K562 (cell line): ENCODE measurements at regions not wholly inside any gene's neighbourhood (a gene's known extent, or its start where the extent isn't known, plus 50 kb on each side); places are given as distances from the start of the nearest gene placed in this dataset.

Experiments used
- ATAC-seq: fragments of 200-7000 bp; cut with Tn5 transposase; 3 replicates; pipeline ENCODE4 v1.9.1; 2020; ENCODE audit warnings: moderate library complexity
- BruUV-seq: library from RNA; stranded (reverse); fragments of 400-500 nt; replicated peaks from 2 replicates; lab custom pipeline; 2021; lab: Mats Ljungman, UMichigan
- CTCF ChIA-PET: fragments of 300-600 bp; formaldehyde crosslinking; extraction: SDS; loops from one replicate; lab custom pipeline; 2021; ENCODE audit warnings: low intra/inter-chr PET ratio; lab: Yijun Ruan, JAX
- POLR2A ChIA-PET: fragments of 300-600, 350-650 bp; sonication (Branson Sonifier 250); formaldehyde crosslinking; extraction: SDS; loops from one replicate; lab custom pipeline; 2021; ENCODE audit warnings: antibody characterized with exemption, inconsistent platforms; lab: Yijun Ruan, JAX
- DNase-seq, 4 experiments: peaks; one replicate each; pipeline versions ENCODE4 v3.0.0 to v3.0.0-alpha.2; 2011 to 2018; ENCODE audit warnings: low spot score in 3 of 4, mixed read lengths in 3 of 4; ENCODE audit errors: extremely low read depth in 1 of 4
- FAIRE-seq: peaks from 2 replicates; lab custom pipeline; 2011; peaks lifted over from hg19 to GRCh38; lab: Jason Lieb, UNC
- H2AFZ ChIP-seq: 2 replicates; pipeline ENCODE4 v1.6.0; 2011; ENCODE audit warnings: low read depth, low read length, control low read depth, inconsistent platforms
- H3K27ac ChIP-seq: fragments of 200-600 bp; 3 replicates; pipeline ENCODE4 v1.8.0; 2011; ENCODE audit warnings: low read depth, mild to moderate bottlenecking, control low read depth, inconsistent platforms, low read length, moderate library complexity, mixed read lengths; ENCODE audit errors: extremely low read depth
- H3K27me3 ChIP-seq, 2 experiments: fragments of 300-600 bp in 1 of 2; 2 replicates in 1 of 2; 3 replicates in 1 of 2; pipeline versions ENCODE4 v1.6.0 to v1.8.0; 2011; ENCODE audit warnings: inconsistent platforms in 2 of 2, low read length in 2 of 2, mild to moderate bottlenecking in 1 of 2, mixed read lengths in 1 of 2, moderate library complexity in 1 of 2; ENCODE audit not compliant: control insufficient read depth in 2 of 2, insufficient read depth in 2 of 2
- H3K36me3 ChIP-seq: fragments of 300-600 bp; 3 replicates; pipeline ENCODE4 v1.8.0; 2011; ENCODE audit warnings: mild to moderate bottlenecking, low read length, inconsistent platforms; ENCODE audit not compliant: control insufficient read depth, insufficient read depth
- H3K4me1 ChIP-seq, 2 experiments: fragments of 200-600 bp in 1 of 2; replicated peaks in 1 of 2; 2 replicates in 1 of 2; 3 replicates in 1 of 2; pipeline versions ENCODE4 v1.5.1 to v1.8.0; 2011; ENCODE audit warnings: inconsistent platforms in 2 of 2, low read length in 2 of 2, mild to moderate bottlenecking in 1 of 2, mixed read lengths in 1 of 2, moderate library complexity in 1 of 2; ENCODE audit not compliant: control insufficient read depth in 2 of 2, insufficient read depth in 2 of 2
- H3K4me2 ChIP-seq: 2 replicates; pipeline ENCODE4 v1.6.1; 2011; ENCODE audit warnings: low read length, control low read depth, inconsistent platforms, mixed read lengths; ENCODE audit not compliant: insufficient read depth
- H3K4me3 ChIP-seq: fragments of 200-600 bp; sonication (generic), shearing (Covaris generic); 2 replicates; pipeline ENCODE4 v1.5.1; 2016; ENCODE audit warnings: control low read depth, inconsistent platforms
- H3K79me2 ChIP-seq: fragments of 200-600 bp; 3 replicates; pipeline ENCODE4 v1.8.0; 2011; ENCODE audit warnings: low read length, inconsistent platforms; ENCODE audit not compliant: control insufficient read depth, insufficient read depth
- H3K9ac ChIP-seq, 2 experiments: 2 replicates each; pipeline versions ENCODE4 v1.6.0 to v1.6.1; 2011; ENCODE audit warnings: low read depth in 2 of 2, low read length in 2 of 2, control low read depth in 1 of 2, inconsistent platforms in 1 of 2, mild to moderate bottlenecking in 1 of 2, mixed read lengths in 1 of 2; ENCODE audit not compliant: insufficient read depth in 1 of 2
- H3K9me1 ChIP-seq: one replicate; pipeline ENCODE4 v1.6.0; 2011; ENCODE audit warnings: inconsistent platforms, mild to moderate bottlenecking, low read length, moderate library complexity; ENCODE audit not compliant: control insufficient read depth, insufficient read depth
- H3K9me3 ChIP-seq: replicated peaks from 2 replicates; pipeline ENCODE4 v1.5.1; 2011; ENCODE audit warnings: low read depth, low read length, inconsistent platforms; ENCODE audit not compliant: control insufficient read depth, insufficient read depth
- H4K20me1 ChIP-seq: replicated peaks from 2 replicates; pipeline ENCODE4 v1.6.1; 2011; ENCODE audit warnings: low read length, inconsistent platforms, mixed read lengths; ENCODE audit not compliant: control insufficient read depth, insufficient read depth
- AFF4 ChIP-seq: sonication (generic); formaldehyde crosslinking; IDR thresholded peaks from 2 replicates; pipeline ENCODE4 v1.8.0; 2023; ENCODE audit warnings: mild to moderate bottlenecking, missing genetic modification reagents
- CHCHD3 ChIP-seq: fragments of 250-450 bp; sonication (Bioruptor Pico); IDR thresholded peaks from 2 replicates; pipeline ENCODE4 v2.1.2; 2022; ENCODE audit warnings: mild to moderate bottlenecking
- FOXK2 ChIP-seq, 2 experiments: fragments of 450-650 bp; IDR thresholded peaks in 1 of 2; conservative IDR thresholded peaks in 1 of 2; 2 replicates each; pipeline ENCODE4 v1.6.1; 2016; ENCODE audit warnings: low read depth in 2 of 2, mild to moderate bottlenecking in 1 of 2
- HDAC6 ChIP-seq: IDR thresholded peaks from 2 replicates; pipeline ENCODE4 v1.6.1; 2012; ENCODE audit warnings: low read depth, mild to moderate bottlenecking, control low read depth, inconsistent platforms, low read length, moderate library complexity
- KDM5B ChIP-seq: fragments of 200-600 bp; sonication (generic); IDR thresholded peaks from 2 replicates; pipeline ENCODE4 v1.6.1; 2012; ENCODE audit warnings: low read depth, mild to moderate bottlenecking, moderate library complexity, low read length, control low read depth, inconsistent platforms; ENCODE audit not compliant: insufficient replicate concordance
- PCBP2 ChIP-seq: fragments of 200-400 bp; formaldehyde crosslinking; IDR thresholded peaks from 2 replicates; pipeline ENCODE4 v1.6.1; 2018; ENCODE audit warnings: low read length, low read depth, mild to moderate bottlenecking, moderate library complexity; ENCODE audit not compliant: poor library complexity, severe bottlenecking
- PHB2 ChIP-seq: fragments of 450-650 bp; IDR thresholded peaks from 2 replicates; pipeline ENCODE4 v1.6.1; 2017; ENCODE audit warnings: low read depth
- SLC30A9 ChIP-seq: fragments of 250-450 bp; sonication (Bioruptor Pico); IDR thresholded peaks from 2 replicates; pipeline ENCODE4 v1.8.0; 2022; ENCODE audit warnings: mild to moderate bottlenecking, moderate library complexity
- SMAD2 ChIP-seq: fragments of 150-350 bp; IDR thresholded peaks from 2 replicates; pipeline ENCODE4 v1.6.1; 2014; ENCODE audit warnings: low read depth, mild to moderate bottlenecking, low read length
- ZBTB7A ChIP-seq: IDR thresholded peaks from 2 replicates; pipeline ENCODE4 v1.6.1; 2011; ENCODE audit warnings: low read depth, mild to moderate bottlenecking, low read length, moderate library complexity, borderline replicate concordance; ENCODE audit not compliant: control insufficient read depth
- ZNF174 ChIP-seq: fragments of 250-450 bp; sonication (Bioruptor Pico); IDR thresholded peaks from 2 replicates; pipeline ENCODE4 v1.4.0; 2020; ENCODE audit warnings: mild to moderate bottlenecking
- ZNF512 ChIP-seq: IDR thresholded peaks from 2 replicates; pipeline ENCODE4 v1.6.1; 2016; ENCODE audit warnings: missing genetic modification characterization, missing compliant biosample characterization
- WGBS: fragments of 100-300 bp; shearing (Covaris generic); methylation state at CpG from one replicate; pipeline ENCODE4 v1.1.6; 2016; ENCODE audit warnings: low coverage, mixed read lengths; ENCODE audit not compliant: insufficient coverage; ENCODE audit errors: missing lambda C conversion rate; 5-methylcytosine and 5-hydroxymethylcytosine counted together
- in situ Hi-C: fragments of 300-500 bp; cut with MboI; formaldehyde crosslinking; loops from 4 replicates; pipeline ENCODE4 v1.15.0; 2018; ENCODE audit warnings: inconsistent platforms, mixed read lengths
- intact Hi-C: fragments of 100-400 bp; cut with micrococcal nuclease; formaldehyde crosslinking; loops from 2 replicates; pipeline ENCODE4 v1.14.2; 2022

DNA sequence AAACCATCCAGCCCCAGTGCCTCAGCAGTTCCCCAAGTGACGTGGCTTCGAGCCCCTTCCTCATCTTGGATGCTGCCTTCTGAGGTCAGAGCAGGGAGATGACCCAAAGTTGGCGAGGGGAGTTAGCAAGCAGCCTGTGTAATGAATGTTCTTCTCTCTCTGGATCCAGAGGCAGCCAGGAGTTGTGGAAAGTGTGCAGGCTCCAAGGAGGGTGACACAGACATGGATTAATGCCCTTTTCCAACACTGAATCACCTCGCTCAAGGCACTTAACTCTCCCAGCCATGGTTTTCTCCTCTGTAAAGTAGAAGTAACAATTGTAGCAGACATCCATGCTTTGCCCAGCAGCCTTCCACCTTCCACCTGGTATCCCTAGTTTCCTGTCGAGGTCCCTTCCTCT, 64.6 kb upstream of the HAND1 start:
- BruUV-seq: no TSS peak
- Histone ChIP-seq H3K4me1 (no peaks in the 10 kb centered on the region), H4K20me1 (no peaks in the 10 kb centered on the region; the same call in 1 of the 2 replicates), H3K4me2 (no peak overlapping the region), H3K27me3 (peaks cover 28 to 43% of the 10 kb centered on the region in 2 experiments), H3K9me1 (no peaks in the 10 kb centered on the region), H3K27ac (no peak overlapping the region), H3K4me3 (no peak overlapping the region), H3K79me2 (no peaks in the 10 kb centered on the region), H3K36me3 (no peaks in the 10 kb centered on the region), H3K9ac (no peak overlapping the region), H3K9me3 (no peaks in the 10 kb centered on the region), H2AFZ (no peak overlapping the region)
- whole genome bisulfite sequencing: 0% methylated on average over 5 of the region's 5 CpGs
- ATAC-seq (no peak), FAIRE-seq (no peak), DNase-seq (no peak)
- TF ChIP-seq FOXK2 (conservative IDR thresholded peaks at IDR 0.05 in 1 of 2, IDR thresholded peaks at IDR 0.05 in 1 of 2; ENCODE audit: low read depth in 2 of 2) (no peak), PHB2 (no peak), HDAC6 (no peak), ZNF174 (no peak), ZBTB7A (no peak)
- ChIA-PET POLR2A (no interaction called here), CTCF (no interaction called here)
- intact Hi-C loops (no loop called here), in situ Hi-C loops (no loop called here)

DNA sequence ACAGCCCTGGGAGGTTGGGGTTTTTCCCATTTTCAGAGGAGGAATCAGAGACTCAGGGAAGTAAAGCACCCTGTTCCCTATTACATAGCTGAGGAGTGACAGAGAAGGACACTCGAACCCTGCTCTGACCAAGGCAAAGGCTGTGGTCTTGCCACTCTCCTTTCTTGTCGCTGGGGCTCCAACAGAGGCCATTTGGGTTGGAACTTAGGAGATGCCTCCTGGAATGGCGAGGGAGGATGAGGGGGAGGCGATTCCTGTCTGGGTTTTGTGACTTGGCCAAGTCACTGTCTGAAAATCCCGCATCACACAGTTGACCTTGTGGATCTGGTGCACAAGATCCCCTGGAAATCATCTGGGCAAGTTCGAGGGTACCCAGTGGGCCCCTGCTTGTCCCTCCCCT, 64.0 kb upstream of the HAND1 start:
- WGBS: 0% methylated on average over 6 of the region's 6 CpGs
- peaks cover 31 to 43% of the 10 kb centered on the region in 2 experiments for H3K27me3 ChIP-seq
- H3K4me3 ChIP-seq: no peak overlapping the region
- H3K9me1 ChIP-seq: no peaks in the 10 kb centered on the region
- H3K9me3 ChIP-seq: no peaks in the 10 kb centered on the region
- FAIRE-seq: no peak
- H3K27ac ChIP-seq: no peak overlapping the region
- no peak for ATAC-seq
- no peaks in the 10 kb centered on the region for H3K4me1 ChIP-seq
- H4K20me1 ChIP-seq: no peaks in the 10 kb centered on the region; the same call in 1 of the 2 replicates
- in situ Hi-C loops: no loop called here
- no peaks in the 10 kb centered on the region for H3K79me2 ChIP-seq
- intact Hi-C loops: no loop called here
- BruUV-seq: no TSS peak
- DNase-seq: no peak
- H2AFZ ChIP-seq: no peak overlapping the region
- no peak overlapping the region for H3K4me2 ChIP-seq
- H3K36me3 ChIP-seq: no peaks in the 10 kb centered on the region
- ChIA-PET POLR2A (interaction anchor here (0.6 kb wide), 1 partner anchor 592 kb away, joined by 3 read pairs; no protein-coding TSS in a partner anchor), CTCF (no interaction called here)
- no peak overlapping the region for H3K9ac ChIP-seq
- TF ChIP-seq KDM5B (no peak), CHCHD3 (CRISPR knock-in tag) (no peak), SLC30A9 (no peak), SMAD2 (no peak), AFF4 (CRISPR knock-in tag) (no peak), PCBP2 (no peak), ZNF512 (tag) (no peak)
